ENCODE measurements at regions not wholly inside any gene's neighbourhood (a gene's known extent, or its start where the extent isn't known, plus 50 kb on each side); places are given as distances from the start of the nearest gene placed in this dataset.

- DNase-seq (ENCODE audit: insufficient read length, low spot score) (no peak), FAIRE-seq (no peak)
- TF ChIP-seq, protein P1, sequence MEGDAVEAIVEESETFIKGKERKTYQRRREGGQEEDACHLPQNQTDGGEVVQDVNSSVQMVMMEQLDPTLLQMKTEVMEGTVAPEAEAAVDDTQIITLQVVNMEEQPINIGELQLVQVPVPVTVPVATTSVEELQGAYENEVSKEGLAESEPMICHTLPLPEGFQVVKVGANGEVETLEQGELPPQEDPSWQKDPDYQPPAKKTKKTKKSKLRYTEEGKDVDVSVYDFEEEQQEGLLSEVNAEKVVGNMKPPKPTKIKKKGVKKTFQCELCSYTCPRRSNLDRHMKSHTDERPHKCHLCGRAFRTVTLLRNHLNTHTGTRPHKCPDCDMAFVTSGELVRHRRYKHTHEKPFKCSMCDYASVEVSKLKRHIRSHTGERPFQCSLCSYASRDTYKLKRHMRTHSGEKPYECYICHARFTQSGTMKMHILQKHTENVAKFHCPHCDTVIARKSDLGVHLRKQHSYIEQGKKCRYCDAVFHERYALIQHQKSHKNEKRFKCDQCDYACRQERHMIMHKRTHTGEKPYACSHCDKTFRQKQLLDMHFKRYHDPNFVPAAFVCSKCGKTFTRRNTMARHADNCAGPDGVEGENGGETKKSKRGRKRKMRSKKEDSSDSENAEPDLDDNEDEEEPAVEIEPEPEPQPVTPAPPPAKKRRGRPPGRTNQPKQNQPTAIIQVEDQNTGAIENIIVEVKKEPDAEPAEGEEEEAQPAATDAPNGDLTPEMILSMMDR (IDR thresholded peaks at IDR 0.05; ENCODE audit: insufficient read depth, missing control alignments): no peak
Measured at GRCh38 chr14:40197344-40197743, 765.1 kb upstream of the FBXO33 start.

DNA sequence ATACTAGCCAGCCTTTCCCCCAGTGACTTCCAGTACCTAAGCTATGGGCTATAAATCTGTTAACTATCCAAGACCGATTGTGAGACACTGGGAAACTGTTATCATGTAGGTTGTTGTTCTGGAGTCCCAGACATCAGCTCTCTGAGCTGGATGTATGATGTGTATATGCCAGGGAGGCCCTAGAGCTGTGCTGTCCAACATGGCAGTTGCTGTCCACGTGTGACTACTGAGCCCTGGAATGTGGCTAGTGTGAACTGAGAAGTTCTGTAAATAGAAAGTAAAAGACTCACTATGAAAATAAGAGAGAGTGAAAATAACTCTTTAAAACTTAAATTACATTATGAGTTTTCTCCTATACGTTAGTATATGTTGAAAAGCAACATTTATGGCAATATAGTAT, 755.8 kb upstream of the FBXO33 start:
- DNase-seq (ENCODE audit: insufficient read length, low spot score) (no peak), FAIRE-seq (no peak)
- TF ChIP-seq, protein P1 (IDR thresholded peaks at IDR 0.05; ENCODE audit: insufficient read depth, missing control alignments): no peak

DNA sequence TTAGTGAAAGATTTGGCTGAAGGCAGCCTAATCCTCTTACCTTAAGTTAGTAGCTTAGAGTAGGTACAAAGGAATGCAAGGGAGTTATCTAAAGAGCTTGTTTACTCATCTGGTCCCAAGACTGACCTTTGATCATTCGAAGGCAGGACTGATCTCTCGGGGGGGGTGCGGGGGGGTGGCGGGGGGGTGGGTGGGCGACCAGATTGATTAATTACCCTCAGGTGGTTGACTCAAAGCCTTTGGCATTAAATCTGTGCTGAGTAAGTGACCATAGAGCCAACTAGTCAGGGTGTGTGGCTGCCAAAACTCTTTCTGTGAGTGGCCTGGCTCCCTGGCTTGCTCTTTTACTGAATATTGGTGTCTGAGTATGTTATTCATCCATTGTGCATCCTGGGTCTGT, 731.9 kb upstream of the FBXO33 start:
- TF ChIP-seq, protein P1 (IDR thresholded peaks at IDR 0.05; ENCODE audit: insufficient read depth, missing control alignments): no peak
- FAIRE-seq: no peak
- DNase-seq (ENCODE audit: insufficient read length, low spot score): no peak

- DNase-seq (ENCODE audit: insufficient read length, low spot score) (no peak), FAIRE-seq (no peak)
- TF ChIP-seq, protein P1 (IDR thresholded peaks at IDR 0.05; ENCODE audit: insufficient read depth, missing control alignments): no peak
Measured at GRCh38 chr14:40139657-40140056, 707.4 kb upstream of the FBXO33 start.

GRCh38 chr14:40133463-40133862, 701.2 kb upstream of the FBXO33 start:
- FAIRE-seq (no peak), DNase-seq (ENCODE audit: insufficient read length, low spot score) (no peak)
- TF ChIP-seq, protein P1 (IDR thresholded peaks at IDR 0.05; ENCODE audit: insufficient read depth, missing control alignments): no peak

GRCh38 chr14:40129159-40129558, 696.9 kb upstream of the FBXO33 start:
- DNase-seq (ENCODE audit: insufficient read length, low spot score) (no peak), FAIRE-seq (no peak)
- TF ChIP-seq, protein P1 (IDR thresholded peaks at IDR 0.05; ENCODE audit: insufficient read depth, missing control alignments): no peak

- no peak for DNase-seq (ENCODE audit: insufficient read length, low spot score)
- FAIRE-seq: no peak
- TF ChIP-seq, protein P1 (IDR thresholded peaks at IDR 0.05; ENCODE audit: insufficient read depth, missing control alignments): no peak
Measured at GRCh38 chr14:40123816-40124215, 691.6 kb upstream of the FBXO33 start.
